HL-60 (cell line): ENCODE measurements at regions not wholly inside any gene's neighbourhood (a gene's known extent, or its start where the extent isn't known, plus 50 kb on each side); places are given as distances from the start of the nearest gene placed in this dataset.

Experiments
- DNase-seq, 2 experiments: peaks; one replicate each; pipeline ENCODE4 v3.0.0-alpha.2; 2010 to 2020; ENCODE audit warnings: low read depth in 1 of 2, low spot score in 1 of 2
- H3K27ac ChIP-seq: fragments of 250-450 bp; sonication (Bioruptor Pico); replicated peaks from 2 replicates; pipeline ENCODE4 v1.5.1; 2020; ENCODE audit warnings: mild to moderate bottlenecking, moderate library complexity
- H3K27me3 ChIP-seq: fragments of 250-450 bp; sonication (Bioruptor Pico); 2 replicates; pipeline ENCODE4 v1.5.1; 2021; ENCODE audit warnings: mild to moderate bottlenecking, moderate library complexity; ENCODE audit not compliant: insufficient read depth, poor library complexity, severe bottlenecking
- H3K4me3 ChIP-seq: replicated peaks from 2 replicates; pipeline ENCODE4 v1.5.1; 2011; ENCODE audit warnings: mild to moderate bottlenecking, control low read depth, low read length; ENCODE audit not compliant: insufficient read depth
- GABPA ChIP-seq: IDR thresholded peaks from 2 replicates; pipeline ENCODE4 v1.6.1; 2012; ENCODE audit warnings: low read depth
- POLR2AphosphoS5 ChIP-seq: IDR thresholded peaks from 2 replicates; pipeline ENCODE4 v1.6.1; 2012; ENCODE audit warnings: low read depth
- SPI1 ChIP-seq: IDR thresholded peaks from 2 replicates; pipeline ENCODE4 v1.6.1; 2012; ENCODE audit warnings: low read depth, mild to moderate bottlenecking, borderline replicate concordance
- TF ChIP-seq, protein P1 (sequence below): IDR thresholded peaks from one replicate; pipeline ENCODE4 v1.5.1; 2011; ENCODE audit warnings: low read length, control low read depth, inconsistent platforms; ENCODE audit not compliant: insufficient read depth
- TF ChIP-seq, protein P2 (sequence below): IDR thresholded peaks from 2 replicates; pipeline ENCODE4 v1.6.1; 2012; ENCODE audit warnings: low read depth; ENCODE audit not compliant: insufficient replicate concordance

DNA sequence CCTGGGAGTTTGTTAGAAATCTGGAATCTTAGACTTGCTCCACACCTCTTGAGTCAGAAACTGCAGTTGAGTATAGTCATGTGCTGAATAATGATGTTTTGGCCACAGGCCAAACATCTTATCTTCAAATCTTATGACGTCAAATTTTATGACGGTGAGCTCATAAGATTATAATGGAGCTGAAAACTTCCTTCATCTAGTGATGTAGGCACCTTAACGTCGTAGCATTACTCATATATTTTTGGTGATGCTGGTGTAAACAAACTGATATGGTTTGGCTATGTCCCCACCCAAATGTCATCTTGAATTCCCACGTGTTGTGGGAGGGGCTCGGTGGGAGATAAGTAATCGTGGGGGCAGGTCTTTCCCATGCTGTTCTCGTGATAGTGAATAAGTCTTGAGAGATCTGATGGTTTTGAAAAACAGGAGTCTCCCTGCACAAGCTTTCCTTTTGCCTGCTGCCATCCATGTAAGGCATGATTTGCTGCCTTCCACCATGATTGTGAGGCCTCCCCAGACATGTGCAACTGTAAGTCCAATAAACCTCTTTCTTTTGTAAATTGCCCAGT, 268.0 kb upstream of the PROK2 start:
- H3K27me3 ChIP-seq, result no peaks in the 10 kb centered on the region
- TF ChIP-seq GABPA (no peak), SPI1 (no peak), POLR2AphosphoS5 (no peak)
- TF ChIP-seq, protein P1, sequence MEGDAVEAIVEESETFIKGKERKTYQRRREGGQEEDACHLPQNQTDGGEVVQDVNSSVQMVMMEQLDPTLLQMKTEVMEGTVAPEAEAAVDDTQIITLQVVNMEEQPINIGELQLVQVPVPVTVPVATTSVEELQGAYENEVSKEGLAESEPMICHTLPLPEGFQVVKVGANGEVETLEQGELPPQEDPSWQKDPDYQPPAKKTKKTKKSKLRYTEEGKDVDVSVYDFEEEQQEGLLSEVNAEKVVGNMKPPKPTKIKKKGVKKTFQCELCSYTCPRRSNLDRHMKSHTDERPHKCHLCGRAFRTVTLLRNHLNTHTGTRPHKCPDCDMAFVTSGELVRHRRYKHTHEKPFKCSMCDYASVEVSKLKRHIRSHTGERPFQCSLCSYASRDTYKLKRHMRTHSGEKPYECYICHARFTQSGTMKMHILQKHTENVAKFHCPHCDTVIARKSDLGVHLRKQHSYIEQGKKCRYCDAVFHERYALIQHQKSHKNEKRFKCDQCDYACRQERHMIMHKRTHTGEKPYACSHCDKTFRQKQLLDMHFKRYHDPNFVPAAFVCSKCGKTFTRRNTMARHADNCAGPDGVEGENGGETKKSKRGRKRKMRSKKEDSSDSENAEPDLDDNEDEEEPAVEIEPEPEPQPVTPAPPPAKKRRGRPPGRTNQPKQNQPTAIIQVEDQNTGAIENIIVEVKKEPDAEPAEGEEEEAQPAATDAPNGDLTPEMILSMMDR, result no peak
- TF ChIP-seq, protein P2, sequence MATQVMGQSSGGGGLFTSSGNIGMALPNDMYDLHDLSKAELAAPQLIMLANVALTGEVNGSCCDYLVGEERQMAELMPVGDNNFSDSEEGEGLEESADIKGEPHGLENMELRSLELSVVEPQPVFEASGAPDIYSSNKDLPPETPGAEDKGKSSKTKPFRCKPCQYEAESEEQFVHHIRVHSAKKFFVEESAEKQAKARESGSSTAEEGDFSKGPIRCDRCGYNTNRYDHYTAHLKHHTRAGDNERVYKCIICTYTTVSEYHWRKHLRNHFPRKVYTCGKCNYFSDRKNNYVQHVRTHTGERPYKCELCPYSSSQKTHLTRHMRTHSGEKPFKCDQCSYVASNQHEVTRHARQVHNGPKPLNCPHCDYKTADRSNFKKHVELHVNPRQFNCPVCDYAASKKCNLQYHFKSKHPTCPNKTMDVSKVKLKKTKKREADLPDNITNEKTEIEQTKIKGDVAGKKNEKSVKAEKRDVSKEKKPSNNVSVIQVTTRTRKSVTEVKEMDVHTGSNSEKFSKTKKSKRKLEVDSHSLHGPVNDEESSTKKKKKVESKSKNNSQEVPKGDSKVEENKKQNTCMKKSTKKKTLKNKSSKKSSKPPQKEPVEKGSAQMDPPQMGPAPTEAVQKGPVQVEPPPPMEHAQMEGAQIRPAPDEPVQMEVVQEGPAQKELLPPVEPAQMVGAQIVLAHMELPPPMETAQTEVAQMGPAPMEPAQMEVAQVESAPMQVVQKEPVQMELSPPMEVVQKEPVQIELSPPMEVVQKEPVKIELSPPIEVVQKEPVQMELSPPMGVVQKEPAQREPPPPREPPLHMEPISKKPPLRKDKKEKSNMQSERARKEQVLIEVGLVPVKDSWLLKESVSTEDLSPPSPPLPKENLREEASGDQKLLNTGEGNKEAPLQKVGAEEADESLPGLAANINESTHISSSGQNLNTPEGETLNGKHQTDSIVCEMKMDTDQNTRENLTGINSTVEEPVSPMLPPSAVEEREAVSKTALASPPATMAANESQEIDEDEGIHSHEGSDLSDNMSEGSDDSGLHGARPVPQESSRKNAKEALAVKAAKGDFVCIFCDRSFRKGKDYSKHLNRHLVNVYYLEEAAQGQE, result no peak
- no peak for DNase-seq
- H3K27ac ChIP-seq, result no peak overlapping the region
- H3K4me3 ChIP-seq, result no peak overlapping the region

DNA sequence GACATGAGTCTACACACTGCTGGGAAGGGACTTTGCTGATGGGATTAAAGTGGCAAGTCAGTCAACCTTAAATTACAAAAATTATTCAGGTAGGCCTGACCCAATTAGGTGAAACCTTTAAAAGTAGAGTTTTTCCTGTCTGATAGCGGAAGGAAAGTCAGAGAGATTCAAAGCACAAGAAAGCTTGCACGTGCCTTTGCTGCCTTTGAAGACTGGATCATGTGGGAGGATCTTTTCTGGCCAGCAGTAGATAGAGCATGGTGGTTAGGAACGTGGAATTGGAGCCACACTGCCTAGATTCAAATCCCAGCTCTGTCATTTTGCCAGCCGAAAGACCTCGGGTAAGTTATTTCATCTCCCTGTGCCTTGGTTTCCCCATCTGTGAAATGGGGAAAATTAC, 265.8 kb upstream of the PROK2 start:
- no peak overlapping the region for H3K27ac ChIP-seq
- no peak overlapping the region for H3K4me3 ChIP-seq
- DNase-seq, result no peak
- no peaks in the 10 kb centered on the region for H3K27me3 ChIP-seq
- no peak for TF ChIP-seq GABPA
- TF ChIP-seq, protein P2, result no peak
- TF ChIP-seq, protein P1, result no peak
- no peak for TF ChIP-seq SPI1
- TF ChIP-seq POLR2AphosphoS5, result no peak

DNA sequence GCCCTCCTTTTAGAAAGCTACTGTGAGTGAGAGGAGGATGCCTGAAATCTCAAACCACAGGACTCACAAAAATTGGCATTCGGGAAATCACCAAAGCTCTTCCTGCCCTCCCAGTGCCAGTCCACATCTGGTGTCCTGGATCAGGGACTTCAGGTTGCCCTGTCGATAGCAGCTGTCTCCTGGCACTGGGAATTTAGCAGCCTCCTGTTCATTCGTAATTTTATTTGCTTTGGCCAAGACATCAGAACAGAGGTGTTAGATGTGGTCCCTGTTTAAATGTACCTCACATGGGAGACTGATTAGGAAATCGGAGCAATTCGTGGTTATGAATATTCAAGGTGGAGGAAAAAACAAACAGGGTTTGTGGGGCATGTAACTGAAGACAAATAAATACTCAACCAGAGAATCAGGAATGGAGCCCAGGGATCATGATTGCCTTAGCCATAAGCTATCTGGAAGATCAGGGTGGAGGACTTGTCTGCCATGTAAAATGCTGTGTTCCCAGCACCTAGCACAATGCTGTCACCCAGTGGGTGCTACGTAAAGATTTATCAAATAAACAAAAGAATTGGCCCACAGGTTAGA, 265.2 kb upstream of the PROK2 start:
- no peak for DNase-seq
- Histone ChIP-seq H3K4me3 (no peak overlapping the region), H3K27me3 (no peaks in the 10 kb centered on the region), H3K27ac (no peak overlapping the region)
- TF ChIP-seq POLR2AphosphoS5 (no peak), GABPA (no peak), SPI1 (no peak)
- TF ChIP-seq, protein P2, result no peak
- TF ChIP-seq, protein P1, result no peak
